CD1c-positive myeloid dendritic cell (primary cell): ENCODE measurements at regions not wholly inside any gene's neighbourhood (a gene's known extent, or its start where the extent isn't known, plus 50 kb on each side); places are given as distances from the start of the nearest gene placed in this dataset.
A peak's percentile ranks its signal among the peaks of the same experiment; 100 is the strongest.

Experiments
- DNase-seq: peaks from one replicate; pipeline ENCODE4 v3.0.0-alpha.2; 2016; ENCODE audit errors: extremely low spot score

DNA sequence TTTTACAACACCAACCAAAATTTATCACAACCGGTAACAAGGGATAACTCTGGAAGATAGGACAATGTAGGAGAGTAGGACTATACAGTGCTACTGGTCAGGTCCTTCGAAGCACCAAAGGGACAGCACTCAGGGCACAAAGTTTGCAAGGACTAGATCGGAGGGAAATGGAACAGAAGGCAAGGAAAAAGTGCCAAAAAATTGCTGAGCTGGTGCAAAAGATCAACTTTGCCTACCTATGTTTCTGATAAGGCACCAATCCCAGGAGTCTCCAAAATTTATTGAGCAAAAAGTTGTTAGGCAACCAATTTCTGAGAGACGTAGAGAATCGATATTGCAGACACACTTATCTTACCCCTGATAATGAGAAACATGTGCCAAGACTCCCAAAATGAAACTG, 160.0 kb upstream of the PLEKHA5 start:
- DNase-seq, result no peak

DNA sequence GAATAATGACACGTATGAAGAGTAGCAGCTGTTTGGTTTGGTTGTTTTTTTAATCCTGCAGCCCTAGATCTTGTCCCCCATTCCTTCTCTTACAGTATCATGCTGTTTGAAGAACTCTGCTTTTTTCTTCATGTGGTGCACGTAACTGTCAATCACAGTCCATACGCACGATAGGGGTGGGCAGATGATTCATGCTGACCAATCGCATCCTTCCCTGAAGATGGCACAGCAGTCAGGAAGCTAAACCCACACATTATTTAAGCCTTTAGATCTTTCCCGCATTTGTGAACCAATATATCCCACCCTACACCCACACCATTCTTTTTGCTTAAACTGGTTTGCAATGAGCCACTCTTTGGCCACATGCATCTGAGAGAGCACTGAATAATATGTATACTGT, 158.9 kb upstream of the PLEKHA5 start:
- no peak for DNase-seq

DNA sequence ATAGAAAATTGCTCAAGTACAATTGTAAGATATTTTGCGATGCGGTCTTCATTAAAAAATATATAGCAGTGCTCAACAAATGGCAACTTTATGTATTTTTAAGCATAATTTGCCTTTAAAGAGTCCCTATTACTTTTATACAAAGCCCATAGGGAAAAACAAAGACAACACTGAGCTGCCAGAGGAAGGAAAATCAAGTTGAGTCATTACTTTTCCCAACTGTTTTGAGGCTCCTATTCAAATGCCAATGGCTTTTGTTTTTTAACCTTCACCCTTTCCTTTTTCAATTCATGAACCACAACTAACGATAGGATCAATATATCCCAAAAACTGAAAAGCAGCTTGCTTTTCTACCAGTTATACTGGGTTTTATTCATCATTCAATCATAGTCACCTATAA, 157.6 kb upstream of the PLEKHA5 start:
- DNase-seq, result no peak

DNA sequence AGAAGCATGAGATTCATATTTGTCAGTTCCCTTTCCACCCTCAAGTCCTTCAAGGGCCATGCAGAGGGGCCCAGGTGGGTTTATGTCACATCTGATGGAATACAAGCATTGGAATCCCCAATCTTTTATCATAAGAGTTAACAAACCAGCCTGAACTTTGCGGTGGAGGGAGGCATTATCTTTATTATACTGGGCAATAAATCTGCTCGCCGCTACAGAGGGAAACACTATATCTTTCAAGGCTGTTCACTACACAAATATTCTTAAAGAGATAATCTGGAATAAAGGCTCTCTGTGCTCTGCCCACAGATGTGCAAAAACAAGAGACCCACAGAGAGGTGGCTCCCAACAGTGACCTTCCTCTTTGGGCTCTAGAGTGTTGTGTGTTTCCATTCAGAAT, 153.6 kb upstream of the PLEKHA5 start:
- no peak for DNase-seq

DNA sequence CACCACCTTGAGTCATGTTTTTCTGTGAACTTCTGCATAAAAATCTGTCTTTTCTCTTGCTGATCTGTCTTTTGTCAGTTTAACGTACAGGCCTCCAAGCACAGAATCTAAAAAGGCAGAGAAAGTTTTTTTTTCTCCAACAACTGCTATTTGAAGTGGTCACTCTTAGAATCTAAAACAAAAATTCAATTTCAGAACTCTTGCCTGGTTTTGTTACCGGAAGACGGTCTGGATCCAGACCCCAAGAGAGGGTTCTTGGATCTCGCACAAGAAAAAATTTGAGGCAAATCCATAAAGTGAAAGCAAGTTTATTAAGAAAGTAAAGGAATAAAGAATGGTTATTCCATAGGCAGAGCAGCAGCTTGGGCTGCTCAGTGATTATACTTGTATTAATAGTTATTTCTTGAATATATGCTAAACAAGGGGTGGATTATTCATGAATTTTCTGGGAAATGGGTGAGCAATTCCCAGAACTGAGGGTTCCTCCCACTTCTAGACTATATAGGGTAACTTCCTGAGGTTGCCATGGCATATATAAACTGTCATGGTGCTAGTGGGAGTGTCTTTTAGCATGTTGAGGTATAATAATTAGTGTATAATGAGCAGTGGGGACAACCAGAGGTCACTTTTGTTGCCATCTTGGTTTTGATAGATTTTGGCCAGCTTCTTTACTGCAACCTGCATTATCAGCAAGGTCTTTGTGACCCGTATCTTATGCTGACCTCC, 150.0 kb upstream of the PLEKHA5 start:
- DNase-seq, result no peak

DNA sequence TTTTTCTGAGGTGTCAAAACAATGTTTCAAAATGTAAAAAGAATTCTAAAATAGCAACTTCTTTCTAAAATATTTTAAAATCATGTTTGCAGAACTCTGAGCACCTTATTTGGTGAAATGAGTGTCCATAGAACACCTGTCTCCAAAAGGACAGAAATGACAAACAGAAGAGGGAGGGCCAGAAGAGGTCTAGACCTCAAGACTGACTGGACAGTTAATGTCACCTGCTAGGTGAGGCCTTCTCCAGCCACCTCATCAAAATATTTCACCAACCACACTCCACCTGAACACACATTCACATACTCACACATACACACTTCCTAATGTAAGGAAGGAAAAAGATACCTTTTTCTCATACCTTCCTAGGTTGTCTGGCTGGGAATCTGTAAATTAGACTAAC, 147.8 kb upstream of the PLEKHA5 start:
- DNase-seq, result no peak

DNA sequence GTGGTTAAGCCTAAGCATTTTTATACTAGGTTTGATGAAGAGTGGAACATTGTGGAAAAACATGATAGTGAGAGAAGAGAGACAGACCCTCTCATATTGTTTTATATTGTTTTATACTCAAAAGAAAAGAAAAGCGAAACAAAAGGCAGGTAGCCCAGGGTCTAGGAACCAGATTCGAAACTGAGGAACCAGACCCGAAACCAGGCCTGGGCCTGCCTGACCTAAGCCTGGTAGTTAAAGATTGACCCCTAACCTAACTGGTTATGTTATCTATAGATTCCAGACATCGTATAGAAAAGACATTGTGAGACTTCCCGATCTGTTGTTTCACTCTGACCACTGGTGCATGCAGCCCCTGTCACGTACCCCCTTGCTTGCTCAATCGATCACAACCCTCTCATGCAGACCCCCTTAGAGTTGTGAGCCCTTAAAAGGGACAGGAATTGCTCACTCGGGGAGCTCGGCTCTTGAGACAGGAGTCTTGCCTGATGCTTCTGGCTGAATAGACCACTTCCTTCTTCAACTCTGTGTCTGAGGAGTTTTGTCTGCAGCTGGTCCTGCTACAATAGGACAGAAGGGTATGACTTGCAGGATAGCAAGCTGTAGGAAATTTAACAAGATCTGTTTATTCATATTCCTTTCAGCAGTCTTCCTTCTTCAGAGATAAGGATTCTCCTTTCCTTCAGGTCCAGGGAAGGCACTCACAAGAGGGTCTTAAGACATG, 147.1 kb upstream of the PLEKHA5 start:
- DNase-seq, result no peak

DNA sequence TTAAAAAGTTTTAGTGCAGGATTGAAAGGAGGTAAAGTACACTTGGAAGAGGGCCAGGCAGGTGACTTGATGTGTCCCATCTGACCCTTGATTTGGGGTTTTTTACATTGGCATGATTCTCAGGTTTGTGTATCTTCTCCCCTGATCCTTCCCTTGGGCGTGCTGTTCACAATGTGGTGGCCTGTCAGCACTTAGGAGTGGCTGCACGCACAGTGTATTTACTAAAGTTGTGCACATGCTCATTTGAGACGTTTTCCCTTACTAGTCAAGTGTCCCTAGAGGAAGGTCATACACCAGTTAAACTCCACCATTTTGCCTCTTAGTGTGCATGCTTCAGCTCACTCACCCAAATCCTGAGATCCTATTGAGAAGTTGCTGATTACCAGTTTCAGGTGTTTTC, 145.7 kb upstream of the PLEKHA5 start:
- DNase-seq, result no peak

DNA sequence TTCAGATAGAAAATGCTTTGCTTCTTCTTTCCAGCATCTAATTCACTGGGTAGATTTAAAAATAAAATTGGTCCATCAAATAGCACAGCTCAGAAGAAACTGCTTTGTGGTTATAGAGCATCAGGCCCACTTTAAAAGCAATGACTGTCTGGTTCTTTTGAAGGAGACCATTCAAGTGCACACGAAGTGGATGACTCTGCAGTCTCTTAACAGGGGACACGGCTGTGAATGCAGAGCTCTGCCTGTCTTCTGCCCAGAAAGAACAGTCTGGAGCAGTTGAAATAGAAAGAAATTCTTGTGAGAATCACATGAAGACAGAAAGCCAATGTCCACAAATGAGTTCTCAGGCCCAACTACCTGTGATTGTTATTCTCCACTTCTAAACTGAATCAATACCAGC, 138.7 kb upstream of the PLEKHA5 start:
- no peak for DNase-seq

DNA sequence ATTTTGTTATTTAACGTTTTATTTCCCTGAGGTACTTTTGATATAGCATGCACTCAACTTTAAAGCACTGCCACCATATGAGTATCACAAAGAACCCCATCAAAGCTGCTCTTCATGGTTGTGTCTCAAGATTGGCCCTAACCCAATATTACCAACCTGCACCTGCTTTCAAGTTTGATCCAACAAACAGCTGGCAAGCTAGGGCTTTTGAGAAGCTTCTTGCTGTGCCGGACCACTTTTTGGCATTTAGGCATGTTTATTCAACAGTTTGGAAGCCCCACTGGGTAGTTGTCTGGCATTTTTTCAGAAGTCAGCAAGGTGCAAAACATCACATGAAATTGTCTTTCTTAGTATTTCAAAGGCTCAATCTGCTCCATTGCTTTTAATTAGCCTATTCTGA, 137.2 kb upstream of the PLEKHA5 start:
- DNase-seq, result no peak

DNA sequence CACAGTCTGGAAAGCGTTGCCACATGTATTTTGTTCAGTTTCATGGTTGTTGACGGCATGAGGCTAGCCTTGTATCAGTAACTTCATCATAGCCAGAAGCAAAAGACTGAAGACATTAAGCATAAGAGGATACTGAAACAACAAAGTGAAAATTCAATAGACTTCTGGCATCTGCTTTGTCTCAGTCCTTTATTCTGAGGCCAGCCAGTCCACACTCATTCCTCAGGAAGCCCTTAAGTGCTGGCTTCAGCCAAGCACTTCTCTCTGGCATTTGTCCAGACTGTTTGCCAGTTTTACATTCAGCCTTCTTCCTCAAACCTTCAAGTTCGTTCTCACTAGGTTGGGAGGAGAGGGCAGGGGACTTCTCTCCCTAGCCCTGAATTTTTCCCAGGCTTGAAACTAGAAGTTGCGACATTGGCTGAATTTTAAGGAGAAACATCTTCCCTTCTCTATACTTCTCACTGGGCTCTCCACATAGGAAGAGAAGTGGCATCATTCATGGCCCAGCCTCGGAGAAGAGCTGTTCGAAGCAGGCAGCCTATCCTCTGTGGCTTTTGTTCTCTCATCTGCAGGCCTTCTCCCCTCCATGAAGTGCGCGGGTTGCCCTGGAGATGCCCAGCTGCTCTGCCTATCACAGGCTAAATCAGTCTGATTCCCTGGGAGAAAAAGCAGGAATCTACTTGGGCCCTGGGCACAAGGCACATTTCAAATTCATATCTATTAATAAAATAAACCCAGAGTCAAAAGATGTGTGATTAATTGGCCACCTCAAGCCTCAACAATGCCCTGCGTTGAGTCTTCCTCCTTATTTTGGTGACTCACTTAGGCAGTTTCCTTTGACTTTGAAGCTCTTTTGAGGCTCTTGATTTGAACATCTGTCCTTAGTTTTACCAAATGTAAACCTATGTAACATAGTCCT, 130.9 kb upstream of the PLEKHA5 start:
- no peak for DNase-seq

DNA sequence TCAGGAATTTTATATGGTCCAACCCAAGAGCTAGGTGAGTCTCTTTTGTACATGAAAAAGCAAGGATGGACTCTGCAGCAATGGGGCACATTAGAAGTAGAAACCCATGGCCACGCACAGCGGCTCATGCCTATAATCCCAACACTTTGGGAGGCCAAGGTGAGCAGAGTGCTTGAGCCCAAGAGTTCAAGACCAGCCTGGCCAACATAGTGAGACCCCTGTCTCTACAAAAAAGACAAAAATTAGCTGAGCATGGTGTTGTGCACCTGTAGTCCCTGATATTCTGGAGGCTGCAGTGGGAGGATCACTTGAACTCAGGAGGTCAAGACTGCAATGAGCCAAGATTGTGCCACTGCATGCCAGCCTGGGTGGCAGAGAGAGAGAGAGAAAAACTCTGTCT, 128.7 kb upstream of the PLEKHA5 start:
- DNase-seq, result no peak

DNA sequence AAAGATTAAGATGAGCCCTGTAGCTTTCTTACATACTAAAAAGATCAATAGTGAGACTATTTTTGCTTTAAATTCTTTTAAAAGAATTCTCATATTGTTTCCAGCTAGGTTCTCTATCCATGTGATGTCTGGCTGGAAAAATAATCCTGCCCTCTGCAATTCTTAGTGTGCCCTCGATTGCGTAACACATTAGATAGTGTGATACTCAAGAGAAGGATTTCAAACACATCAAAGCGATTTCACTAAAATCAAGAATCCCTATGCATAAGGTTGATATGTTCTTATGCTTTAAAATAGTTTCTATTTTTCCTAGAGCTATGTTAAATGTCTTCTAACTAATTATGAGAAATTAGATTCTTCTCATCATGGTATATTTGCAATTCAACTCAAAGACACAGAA, 127.3 kb upstream of the PLEKHA5 start:
- DNase-seq, result no peak

DNA sequence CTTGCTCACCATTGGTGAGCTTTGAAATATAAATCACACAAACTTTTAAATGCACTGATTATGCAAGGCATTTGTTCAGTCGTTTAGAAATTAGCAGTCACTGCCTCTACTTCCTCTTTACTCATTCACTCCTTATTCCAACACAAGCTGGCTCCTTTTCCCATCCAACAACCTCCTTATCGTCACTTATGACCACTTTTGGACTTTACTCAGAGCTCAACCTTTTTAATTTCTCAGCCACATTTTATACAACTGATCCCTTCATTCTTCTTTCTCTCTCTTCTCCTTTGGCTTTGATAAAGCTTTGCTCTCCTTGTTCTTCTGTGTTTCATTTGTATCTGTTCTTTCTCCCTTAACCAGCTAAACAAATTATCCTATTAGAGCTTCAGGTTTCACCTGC, 126.4 kb upstream of the PLEKHA5 start:
- DNase-seq, result no peak

DNA sequence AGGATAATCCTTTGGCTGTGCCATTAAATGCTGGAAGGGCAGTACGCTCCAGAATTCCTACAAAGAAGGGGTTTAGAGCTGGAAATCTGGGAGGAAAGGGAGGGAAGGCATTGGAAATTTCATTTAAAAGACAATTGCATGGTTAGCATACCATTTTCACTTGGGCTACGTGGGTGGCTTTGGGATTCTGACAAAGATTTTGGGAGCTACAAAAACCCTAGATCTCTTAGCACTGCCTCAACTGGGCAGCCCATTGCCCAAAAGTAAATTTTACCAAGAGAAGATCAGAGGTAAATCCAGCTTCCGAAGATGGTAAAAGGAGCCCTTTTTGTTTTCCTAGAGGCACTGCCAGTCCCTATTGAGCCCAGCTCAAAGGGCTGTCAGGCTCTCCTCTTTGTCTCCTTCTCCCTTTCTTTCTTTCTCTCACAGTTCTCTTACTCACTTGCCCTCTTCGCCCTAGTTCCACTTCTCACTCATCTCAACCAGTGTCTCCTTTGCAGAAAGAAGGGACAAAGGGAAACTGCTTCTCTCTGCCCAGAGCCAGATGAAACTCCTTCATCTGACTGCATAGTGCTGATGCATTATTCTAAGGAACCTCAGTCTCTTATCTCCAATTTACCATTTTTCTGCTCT, 125.4 kb upstream of the PLEKHA5 start:
- DNase-seq, result no peak

DNA sequence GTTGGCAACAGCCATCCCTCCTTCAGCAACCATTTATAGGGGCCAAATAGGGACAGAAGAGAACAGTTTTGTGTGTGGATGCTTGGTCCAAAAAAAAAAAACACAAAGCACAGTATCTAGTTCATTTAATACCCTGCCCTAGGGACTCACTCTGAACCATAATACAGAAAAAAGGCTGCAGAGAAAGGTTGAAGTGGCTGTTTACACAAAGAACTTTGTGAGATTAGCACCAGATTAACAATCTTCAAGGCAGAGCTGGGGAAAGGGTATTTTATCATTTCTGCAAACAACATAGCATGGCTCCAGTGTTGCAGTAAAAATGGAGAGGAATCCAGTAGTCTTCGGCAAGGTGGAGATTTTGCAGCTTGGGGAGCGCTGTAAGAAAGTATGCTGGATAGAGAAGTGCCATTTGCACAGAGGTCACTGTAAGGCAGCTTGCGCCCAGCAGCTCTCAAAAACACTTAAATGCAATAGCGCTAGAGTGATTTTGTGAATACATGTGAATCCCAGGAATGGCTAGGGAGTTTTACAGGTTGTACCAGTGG, 124.2 kb upstream of the PLEKHA5 start:
- no peak for DNase-seq

DNA sequence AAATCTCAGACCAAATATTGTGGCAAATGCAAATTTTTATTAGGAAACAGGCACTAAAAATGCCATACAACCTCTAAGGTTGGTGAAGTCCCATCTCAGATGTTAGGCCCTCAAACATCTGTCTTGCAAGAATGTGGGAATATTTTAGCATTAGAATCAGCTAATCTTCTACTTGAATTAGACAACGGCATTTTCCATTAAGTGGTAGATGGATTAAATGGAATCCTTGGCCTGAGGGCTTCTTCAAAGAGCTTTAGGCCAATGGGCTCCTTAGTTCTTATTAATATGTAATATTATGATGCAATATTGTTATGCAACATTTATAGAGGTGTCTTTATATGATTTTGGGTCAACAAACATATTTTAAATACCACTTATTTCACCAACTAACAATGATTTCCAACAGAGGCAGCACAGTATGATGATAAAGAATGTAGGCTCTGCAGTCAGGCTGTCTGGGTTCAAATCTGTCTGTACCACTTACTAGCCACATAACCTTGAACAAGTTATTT, 122.9 kb upstream of the PLEKHA5 start:
- no peak for DNase-seq

DNA sequence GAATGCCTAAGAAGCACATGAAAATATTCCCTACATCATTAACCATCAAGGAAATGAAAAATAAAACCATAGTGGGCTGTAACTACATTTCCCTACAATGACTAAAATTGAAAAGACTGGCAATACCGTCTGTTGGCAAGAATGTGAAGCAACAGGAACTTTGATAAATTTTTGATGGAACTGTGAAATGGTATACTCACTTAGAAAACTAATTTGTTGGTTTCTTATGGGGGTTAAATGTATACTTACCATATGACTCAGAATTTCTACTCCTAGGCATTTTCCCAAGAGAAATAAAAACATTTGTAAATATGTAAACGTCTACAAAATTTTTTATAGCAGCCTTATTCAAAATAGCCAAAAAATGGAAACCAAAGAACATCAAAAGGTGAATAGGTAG, 121.4 kb upstream of the PLEKHA5 start:
- DNase-seq, result no peak

DNA sequence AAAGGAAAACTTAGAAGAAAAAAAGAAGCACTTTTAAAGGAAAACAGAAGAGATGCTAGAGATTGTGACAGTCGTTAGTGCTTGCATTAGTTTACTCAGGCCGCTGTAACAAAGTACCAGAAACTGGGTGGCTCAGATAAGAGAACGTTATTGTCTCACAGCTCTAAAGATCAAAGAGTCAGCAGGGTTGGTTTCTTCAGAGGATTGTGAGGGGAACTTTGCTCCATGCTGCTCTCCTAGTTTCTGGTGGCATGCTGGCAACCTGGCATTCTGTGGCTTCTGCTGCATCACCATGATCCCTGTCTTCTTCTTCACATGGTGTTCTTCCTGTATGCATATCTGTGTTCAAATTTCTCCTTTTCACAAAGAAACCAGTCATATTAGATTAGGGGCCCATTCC, 119.4 kb upstream of the PLEKHA5 start:
- DNase-seq, result no peak

DNA sequence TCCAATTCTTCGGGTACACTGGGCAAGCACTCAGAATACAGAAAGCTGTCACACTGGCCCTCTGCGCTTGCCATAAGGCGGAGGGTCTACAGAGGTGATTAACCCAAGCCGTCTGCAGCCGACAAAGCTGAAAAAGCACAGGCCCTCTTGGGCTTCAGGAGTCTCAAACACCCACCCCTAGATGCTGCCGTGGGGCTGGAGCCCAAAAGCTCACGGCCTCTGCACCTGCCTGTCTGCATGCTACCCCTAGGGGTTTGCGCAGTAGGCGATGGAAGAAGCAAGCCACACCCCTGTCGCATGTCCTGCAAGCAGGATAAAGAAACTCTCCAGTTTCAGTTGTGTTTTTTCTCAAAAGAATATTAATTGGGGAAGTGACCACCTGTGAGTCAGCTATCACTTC, 118.8 kb upstream of the PLEKHA5 start:
- DNase-seq, result peak; percentile 14

DNA sequence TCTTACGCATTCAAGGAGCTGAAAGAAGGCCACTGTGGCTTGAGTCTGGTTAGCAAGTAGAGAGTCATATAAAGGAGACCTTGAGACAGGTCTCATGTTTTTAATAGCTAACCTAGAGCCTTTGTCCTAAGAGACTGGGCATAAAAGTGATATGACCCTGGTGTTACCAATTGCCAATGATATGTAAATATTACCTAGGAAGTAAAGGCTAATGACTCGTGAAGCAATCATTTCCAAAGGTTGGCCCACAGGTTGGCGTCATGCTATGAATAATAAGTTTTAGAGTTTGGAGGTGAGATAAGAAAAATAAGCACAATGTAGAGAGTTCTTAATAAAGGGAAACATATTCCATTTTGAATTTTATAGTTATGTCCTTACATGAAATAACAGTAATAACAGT, 116.6 kb upstream of the PLEKHA5 start:
- DNase-seq, result no peak

DNA sequence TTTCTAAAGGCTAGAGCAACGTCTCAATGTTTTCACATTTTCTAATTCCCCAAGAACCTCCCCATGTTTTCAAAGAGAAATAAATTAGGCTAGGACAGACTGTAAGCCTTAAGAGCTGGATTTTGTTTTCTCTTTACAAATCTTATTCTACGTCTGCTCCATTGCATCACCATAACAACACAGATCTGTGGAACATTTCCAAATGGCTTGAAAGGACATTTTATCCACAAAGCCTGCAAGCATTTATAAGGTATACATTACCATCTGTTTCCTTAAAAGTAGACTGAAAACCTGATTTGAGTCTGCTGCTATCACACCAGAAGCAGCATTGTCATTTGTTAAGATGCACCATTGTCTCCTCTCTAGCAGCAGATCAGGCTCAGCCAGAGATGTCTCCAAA, 115.3 kb upstream of the PLEKHA5 start:
- DNase-seq, result no peak
